Epithelial cell of esophagus (primary cell): ENCODE measurements at regions not wholly inside any gene's neighbourhood (a gene's known extent, or its start where the extent isn't known, plus 50 kb on each side); places are given as distances from the start of the nearest gene placed in this dataset.
A peak's percentile ranks its signal among the peaks of the same experiment; 100 is the strongest.

Experiments used
- DNase-seq: peaks from one replicate; pipeline ENCODE4 v3.0.0; 2010; ENCODE audit warnings: low read depth
- H3K4me3 ChIP-seq: 2 replicates; pipeline ENCODE4 v1.5.1; 2011; ENCODE audit warnings: mild to moderate bottlenecking, low read length, control low read depth
- CTCF ChIP-seq: IDR thresholded peaks from 2 replicates; pipeline ENCODE4 v1.5.1; 2011; ENCODE audit warnings: low read depth, mild to moderate bottlenecking, low read length, control low read depth, inconsistent platforms; ENCODE audit not compliant: insufficient read depth; ENCODE audit errors: missing control alignments

DNA sequence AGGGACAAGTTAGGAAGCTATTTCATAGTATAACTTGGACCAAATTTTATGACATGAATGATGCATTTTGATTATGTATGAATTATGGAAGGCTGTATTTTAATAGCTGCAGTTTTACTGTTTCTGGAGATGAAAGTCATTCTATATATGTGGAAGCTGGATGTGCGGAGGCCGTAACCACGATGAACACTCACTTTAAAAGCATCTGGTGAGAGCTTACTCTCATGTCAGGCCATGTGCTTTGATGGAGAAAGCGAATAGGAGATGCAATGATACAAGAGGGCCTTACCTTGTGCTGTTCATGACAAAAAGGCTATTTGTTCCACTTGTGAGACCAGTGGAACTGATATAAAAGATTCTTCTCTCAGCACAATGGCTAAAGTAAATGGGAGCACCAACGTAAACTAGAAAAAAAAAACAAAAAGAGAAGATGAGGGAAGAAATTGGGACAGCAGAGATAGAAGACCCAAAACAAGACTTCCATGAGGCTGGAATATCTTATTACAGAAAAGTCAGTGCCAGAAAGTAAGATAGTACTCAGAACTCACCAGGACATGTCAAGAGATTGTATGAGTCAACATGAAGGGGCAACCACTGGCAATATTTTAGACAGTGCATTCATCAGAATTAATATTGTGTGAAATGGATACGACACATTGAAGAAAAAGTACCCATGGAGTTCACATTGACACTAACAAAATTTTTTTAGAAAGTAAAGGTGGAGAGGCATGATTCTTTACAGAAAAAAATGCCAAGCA lies 63.3 kb upstream of the GAB1 start:
- no peak for TF ChIP-seq CTCF
- DNase-seq, result no peak
- no peak overlapping the region for H3K4me3 ChIP-seq

- no peak for DNase-seq
- TF ChIP-seq CTCF, result no peak
- H3K4me3 ChIP-seq, result no peak overlapping the region
Measured at GRCh38 chr4:143280861-143281260, 55.8 kb upstream of the GAB1 start.

DNA sequence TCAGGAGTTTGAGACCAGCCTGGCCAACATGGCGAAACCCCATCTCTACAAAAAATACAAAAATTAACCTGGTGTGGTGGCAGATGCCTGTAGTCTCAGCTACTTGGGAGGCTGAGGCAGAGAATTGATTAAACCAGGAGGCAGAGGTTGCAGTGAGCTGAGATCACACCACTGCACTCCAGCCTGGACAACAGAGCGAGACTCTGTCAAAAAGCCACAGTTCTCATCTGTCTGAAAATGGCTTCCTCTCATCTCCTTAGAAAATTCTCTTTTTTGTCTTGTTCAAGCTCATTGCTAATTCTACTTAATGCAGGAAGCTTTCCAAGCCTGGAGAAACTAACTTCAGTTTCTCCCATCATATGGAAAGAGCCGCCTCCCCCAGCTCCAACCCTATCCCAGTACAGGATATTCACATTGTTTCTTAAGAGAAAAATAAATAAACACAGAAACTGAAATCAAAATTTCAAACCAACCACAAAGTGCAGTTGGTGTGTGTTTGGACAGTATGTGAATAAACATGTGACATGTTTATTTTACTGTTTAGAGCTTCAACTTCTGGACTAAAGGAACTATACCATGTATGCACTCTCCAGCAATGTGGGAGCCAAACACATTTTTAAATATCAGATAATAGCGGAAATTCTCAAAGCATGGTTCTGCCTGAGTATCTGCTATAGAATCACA lies 55.0 kb upstream of the GAB1 start:
- TF ChIP-seq CTCF, result no peak
- DNase-seq, result no peak

DNA sequence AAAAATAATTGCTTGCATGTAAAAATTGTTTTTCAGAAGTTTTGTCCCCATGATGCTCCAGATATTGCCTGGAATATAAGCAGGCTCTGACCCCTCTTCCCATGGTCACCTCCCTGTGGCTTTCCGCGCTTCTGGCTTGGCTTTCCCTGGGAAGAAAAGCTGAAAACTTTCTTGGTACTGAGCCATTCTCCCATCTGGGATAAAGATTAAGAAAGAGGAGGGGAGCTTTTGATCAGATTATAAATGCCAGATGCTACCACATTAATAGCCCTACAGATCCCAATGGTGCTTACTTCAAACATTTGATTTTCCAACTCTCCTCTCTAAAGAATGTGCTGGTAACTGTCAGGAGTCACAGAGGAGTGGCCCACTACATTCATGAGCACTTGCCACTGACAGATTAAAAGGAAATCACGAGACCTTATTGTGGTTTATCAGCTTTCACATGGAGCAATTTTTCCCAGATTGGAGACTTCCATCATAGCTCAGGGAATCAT lies 54.4 kb upstream of the GAB1 start:
- no peak overlapping the region for H3K4me3 ChIP-seq
- DNase-seq, result no peak
- no peak for TF ChIP-seq CTCF

More for the DNA sequence above, 55.0 kb upstream of the GAB1 start:
- H3K4me3 ChIP-seq, result no peak overlapping the region

DNA sequence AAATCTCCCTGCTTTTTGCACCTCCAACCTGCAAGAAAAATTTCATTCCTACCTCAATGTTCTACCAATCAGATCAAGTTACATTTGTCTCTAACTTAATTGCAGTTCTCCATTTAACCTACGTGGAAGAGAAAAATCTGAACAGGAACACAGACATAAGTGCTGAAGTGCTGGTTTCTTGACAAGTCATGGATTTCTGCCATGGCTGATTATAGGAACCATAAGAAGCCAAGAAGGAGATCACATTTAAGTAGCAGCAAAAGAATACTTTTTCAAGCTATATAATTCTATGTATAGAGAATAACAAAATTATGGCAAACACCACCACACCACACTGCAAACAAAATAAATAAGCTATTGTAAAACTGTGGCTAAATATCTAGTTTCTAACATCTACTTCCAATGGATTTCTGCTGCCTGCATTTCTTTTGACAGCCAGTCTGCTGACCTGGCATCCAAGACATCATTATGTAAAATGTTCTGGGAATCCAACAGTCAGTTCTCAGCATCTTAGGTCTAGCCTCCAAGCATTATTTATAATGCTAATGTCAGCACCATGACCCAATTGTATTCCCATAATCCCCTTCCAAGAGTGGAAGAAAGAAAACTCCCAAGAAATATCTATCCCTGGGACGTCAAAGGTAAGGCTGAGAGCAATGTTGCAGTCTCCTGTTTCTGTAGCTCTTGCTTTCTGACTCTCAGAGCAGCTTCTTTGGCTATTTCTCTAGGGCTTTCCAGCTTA lies 50.8 kb upstream of the GAB1 start:
- no peak for DNase-seq
- no peak for TF ChIP-seq CTCF
- no peak overlapping the region for H3K4me3 ChIP-seq

GRCh38 chr4:143286701-143287571 lies 49.7 kb upstream of the GAB1 start:
- DNase-seq, result peak; percentile 85
- TF ChIP-seq CTCF, result no peak
- no peak overlapping the region for H3K4me3 ChIP-seq
